Mammary epithelial cell (primary cell): ENCODE measurements at regions not wholly inside any gene's neighbourhood (a gene's known extent, or its start where the extent isn't known, plus 50 kb on each side); places are given as distances from the start of the nearest gene placed in this dataset.

Experiments
- CTCF ChIP-seq, 2 donors: IDR thresholded peaks in 1 of 2; conservative IDR thresholded peaks in 1 of 2; 2 replicates each; pipeline ENCODE4 v1.5.1; 2011 to 2012; ENCODE audit warnings: inconsistent platforms in 2 of 2, low read length in 2 of 2, mild to moderate bottlenecking in 2 of 2, control low read depth in 1 of 2, low read depth in 1 of 2; ENCODE audit not compliant: insufficient read depth in 1 of 2; ENCODE audit errors: extremely low read depth in 1 of 2
- EZH2 ChIP-seq: IDR thresholded peaks from 2 replicates; pipeline ENCODE4 v1.6.1; 2012; ENCODE audit warnings: low read length, inconsistent platforms, borderline replicate concordance

DNA sequence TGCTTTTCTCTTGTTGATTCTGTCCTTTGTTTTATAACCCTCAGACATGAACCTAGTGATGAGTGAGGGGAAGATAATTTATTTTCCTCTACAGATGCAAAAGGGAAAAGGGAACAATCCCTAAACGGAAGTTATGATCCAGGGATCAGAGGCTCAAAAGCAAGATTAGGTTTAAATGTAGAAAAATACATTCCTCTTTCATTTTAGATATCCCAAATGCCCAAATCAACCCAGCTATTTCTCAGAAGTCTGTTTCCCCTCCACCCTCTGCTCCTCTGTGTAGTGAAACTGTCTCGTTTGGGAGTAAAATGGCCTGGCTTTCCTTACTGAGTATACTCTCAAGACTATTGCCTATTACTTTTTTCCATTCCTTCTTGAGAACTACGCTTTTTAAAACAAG, 97.1 kb downstream of the PRL start:
- TF ChIP-seq CTCF (conservative IDR thresholded peaks at IDR 0.05 in 1 of 2, IDR thresholded peaks at IDR 0.05 in 1 of 2; ENCODE audit: extremely low read depth in 1 of 2, insufficient read depth in 1 of 2, low read depth in 1 of 2, low read length in 2 of 2): no peak
- TF ChIP-seq EZH2: no peak
